MM.1S (cell line): ENCODE measurements at regions not wholly inside any gene's neighbourhood (a gene's known extent, or its start where the extent isn't known, plus 50 kb on each side); places are given as distances from the start of the nearest gene placed in this dataset.

ENCODE experiments used
- DNase-seq: peaks from one replicate; pipeline ENCODE4 v3.0.0-alpha.2; 2015
- H2AFZ ChIP-seq: fragments of 300-600 bp; sonication (generic); 2 replicates; pipeline ENCODE4 v1.6.0; 2016; ENCODE audit warnings: antibody characterized with exemption, low read length
- H3F3A ChIP-seq: fragments of 300-600 bp; sonication (generic); 2 replicates; pipeline ENCODE4 v1.6.1; 2016; ENCODE audit warnings: mild to moderate bottlenecking, antibody characterized with exemption, low read length, moderate library complexity, mixed read lengths; ENCODE audit not compliant: insufficient read depth
- H3K27ac ChIP-seq: fragments of 300-600 bp; sonication (generic); 2 replicates; pipeline ENCODE4 v1.5.1; 2016; ENCODE audit warnings: mild to moderate bottlenecking, low read length
- H3K27me3 ChIP-seq: fragments of 300-600 bp; sonication (generic); replicated peaks from 2 replicates; pipeline ENCODE4 v1.6.0; 2016; ENCODE audit warnings: low read length; ENCODE audit not compliant: insufficient read depth
- H3K36me3 ChIP-seq: fragments of 300-600 bp; sonication (generic); replicated peaks from 2 replicates; pipeline ENCODE4 v1.6.1; 2016; ENCODE audit warnings: mild to moderate bottlenecking, low read length, mixed read lengths; ENCODE audit not compliant: insufficient read depth
- H3K4me1 ChIP-seq: fragments of 300-600 bp; sonication (generic); 2 replicates; pipeline ENCODE4 v1.6.1; 2016; ENCODE audit warnings: low read length, mixed read lengths
- H3K4me2 ChIP-seq: fragments of 300-600 bp; sonication (generic); 2 replicates; pipeline ENCODE4 v1.6.0; 2016; ENCODE audit warnings: low read depth, low read length
- H3K4me3 ChIP-seq: fragments of 300-600 bp; sonication (generic); 2 replicates; pipeline ENCODE4 v1.5.1; 2016; ENCODE audit warnings: low read length, mixed read lengths
- H3K79me2 ChIP-seq: fragments of 300-600 bp; sonication (generic); 2 replicates; pipeline ENCODE4 v1.6.1; 2016; ENCODE audit warnings: mixed run types, low read length, mixed read lengths
- H3K9ac ChIP-seq: fragments of 300-600 bp; sonication (generic); 2 replicates; pipeline ENCODE4 v1.6.1; 2016; ENCODE audit warnings: low read length, mixed read lengths
- H3K9me2 ChIP-seq: fragments of 300-600 bp; sonication (generic); replicated peaks from 2 replicates; pipeline ENCODE4 v1.6.1; 2016; ENCODE audit warnings: mild to moderate bottlenecking, low read length, mixed read lengths; ENCODE audit not compliant: insufficient read depth
- H3K9me3 ChIP-seq: fragments of 300-600 bp; sonication (generic); replicated peaks from 2 replicates; pipeline ENCODE4 v1.6.1; 2016; ENCODE audit warnings: mild to moderate bottlenecking, low read length, mixed read lengths; ENCODE audit not compliant: insufficient read depth
- H4K20me1 ChIP-seq: fragments of 300-600 bp; sonication (generic); 2 replicates; pipeline ENCODE4 v1.6.1; 2016; ENCODE audit warnings: mild to moderate bottlenecking, low read length, moderate library complexity, mixed read lengths; ENCODE audit not compliant: insufficient read depth
- CTCF ChIP-seq: fragments of 300-600 bp; sonication (generic); IDR thresholded peaks from 2 replicates; pipeline ENCODE4 v1.5.1; 2016; ENCODE audit warnings: antibody characterized with exemption, low read length, mixed read lengths
- EZH2 ChIP-seq: fragments of 300-600 bp; sonication (generic); optimal IDR thresholded peaks from 2 replicates; pipeline ENCODE3; 2017; ENCODE audit warnings: low read depth, mild to moderate bottlenecking, antibody characterized with exemption, low read length, mixed read lengths
- EZH2phosphoT487 ChIP-seq: fragments of 300-600 bp; sonication (generic); IDR thresholded peaks from 2 replicates; pipeline ENCODE4 v1.6.1; 2018; ENCODE audit warnings: antibody characterized with exemption, low read length

DNA sequence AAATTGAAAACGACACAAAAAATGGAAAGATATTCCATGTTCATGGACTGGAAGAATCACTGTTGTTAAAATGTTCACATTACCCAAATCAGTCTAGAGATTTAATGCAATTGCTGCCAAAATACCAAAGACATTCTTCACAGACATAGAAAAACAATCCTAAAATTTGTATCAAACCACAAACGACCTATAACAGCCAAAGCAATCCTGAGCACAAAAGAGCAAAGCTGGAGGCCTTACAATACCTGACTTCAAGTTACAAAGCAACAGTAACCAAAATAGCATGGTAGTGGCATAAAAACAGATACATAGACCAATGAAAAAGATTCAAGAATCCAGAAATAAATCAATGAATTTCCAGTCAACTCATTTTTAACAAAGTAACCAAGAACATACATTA is 1077.3 kb downstream of the KCNT2 start:
- no peak overlapping the region for H3K9ac ChIP-seq
- H3K79me2 ChIP-seq, result no peaks in the 10 kb centered on the region
- no peaks in the 10 kb centered on the region for H3K27me3 ChIP-seq
- no peak overlapping the region for H3K4me3 ChIP-seq
- no peaks in the 10 kb centered on the region for H3K9me2 ChIP-seq
- H3F3A ChIP-seq, result no peaks in the 10 kb centered on the region
- DNase-seq, result no peak
- H3K4me1 ChIP-seq, result no peaks in the 10 kb centered on the region
- no peaks in the 10 kb centered on the region for H3K9me3 ChIP-seq
- H3K36me3 ChIP-seq, result no peaks in the 10 kb centered on the region
- no peak overlapping the region for H3K4me2 ChIP-seq
- no peaks in the 10 kb centered on the region for H4K20me1 ChIP-seq
- no peak overlapping the region for H2AFZ ChIP-seq
- no peak for TF ChIP-seq CTCF
- TF ChIP-seq EZH2phosphoT487, result no peak
- TF ChIP-seq EZH2, result no peak
- H3K27ac ChIP-seq, result no peak overlapping the region

DNA sequence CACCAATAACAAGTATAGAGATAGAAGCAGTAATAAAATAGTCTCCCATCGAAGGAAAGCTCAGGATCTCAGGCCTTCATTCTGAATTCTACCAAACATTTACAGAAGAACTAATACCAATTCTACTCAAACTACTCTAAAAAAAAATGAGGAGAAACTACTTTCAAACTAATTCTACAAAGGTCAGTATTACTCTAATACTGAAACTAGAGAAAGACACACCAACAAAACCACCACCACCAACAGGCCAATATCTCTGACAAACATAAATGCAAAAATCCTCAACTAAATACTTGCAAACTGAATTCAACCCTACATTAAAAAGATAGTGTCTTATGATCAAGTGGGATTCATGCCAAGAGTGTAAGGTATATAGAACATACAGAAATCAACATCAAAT is 1078.4 kb downstream of the KCNT2 start:
- Histone ChIP-seq H3K27ac (no peak overlapping the region), H3K4me3 (no peak overlapping the region), H3K27me3 (no peaks in the 10 kb centered on the region), H3K9me3 (no peaks in the 10 kb centered on the region), H4K20me1 (no peaks in the 10 kb centered on the region), H3K4me2 (no peak overlapping the region), H3K4me1 (no peaks in the 10 kb centered on the region), H2AFZ (no peak overlapping the region), H3K36me3 (no peaks in the 10 kb centered on the region), H3F3A (no peaks in the 10 kb centered on the region), H3K9ac (no peak overlapping the region), H3K9me2 (no peaks in the 10 kb centered on the region), H3K79me2 (no peaks in the 10 kb centered on the region)
- DNase-seq, result no peak
- no peak for TF ChIP-seq EZH2
- no peak for TF ChIP-seq CTCF
- TF ChIP-seq EZH2phosphoT487, result no peak

GRCh38 chr1:195520757-195521156 is 1087.5 kb downstream of the KCNT2 start:
- Histone ChIP-seq H3K36me3 (no peaks in the 10 kb centered on the region), H3K27ac (no peak overlapping the region), H3K4me3 (no peak overlapping the region), H2AFZ (no peak overlapping the region), H3F3A (no peaks in the 10 kb centered on the region), H3K79me2 (no peaks in the 10 kb centered on the region), H3K4me1 (0 out of 2 replicates have a peak, but pooled peaks cover 4% of the 10 kb centered on the region), H3K4me2 (no peak overlapping the region), H3K9me2 (no peaks in the 10 kb centered on the region), H4K20me1 (no peaks in the 10 kb centered on the region), H3K27me3 (no peaks in the 10 kb centered on the region), H3K9ac (no peak overlapping the region), H3K9me3 (no peaks in the 10 kb centered on the region)
- peak; percentile 20 for DNase-seq
- TF ChIP-seq CTCF (no peak), EZH2phosphoT487 (no peak), EZH2 (no peak)
